H9 (cell line): ENCODE measurements at regions not wholly inside any gene's neighbourhood (a gene's known extent, or its start where the extent isn't known, plus 50 kb on each side); places are given as distances from the start of the nearest gene placed in this dataset.

ENCODE experiments used
- DNase-seq: peaks from one replicate; pipeline ENCODE4 v3.0.0-alpha.2; 2017
- H2AFZ ChIP-seq: one replicate; pipeline ENCODE4 v1.6.1; 2013; ENCODE audit warnings: mild to moderate bottlenecking, low read length, control low read depth, moderate library complexity
- H2AK5ac ChIP-seq: 2 replicates; pipeline ENCODE4 v1.6.1; 2013; ENCODE audit warnings: low read length, control low read depth, mixed read lengths; ENCODE audit not compliant: insufficient read length
- H2BK120ac ChIP-seq: one replicate; pipeline ENCODE4 v1.6.1; 2013; ENCODE audit warnings: low read depth, mild to moderate bottlenecking, low read length, control low read depth, inconsistent platforms; ENCODE audit not compliant: poor library complexity, severe bottlenecking
- H2BK12ac ChIP-seq: 2 replicates; pipeline ENCODE4 v1.6.1; 2013; ENCODE audit warnings: low read length, control low read depth, mixed read lengths, low read depth; ENCODE audit not compliant: insufficient read length
- H2BK15ac ChIP-seq: 2 replicates; pipeline ENCODE4 v1.6.1; 2013; ENCODE audit warnings: low read depth, low read length, control low read depth
- H2BK20ac ChIP-seq: one replicate; pipeline ENCODE4 v1.6.1; 2013; ENCODE audit warnings: low read depth, mild to moderate bottlenecking, low read length, control low read depth, inconsistent platforms; ENCODE audit not compliant: poor library complexity, severe bottlenecking
- H2BK5ac ChIP-seq: 2 replicates; pipeline ENCODE4 v1.6.1; 2013; ENCODE audit warnings: low read length, control low read depth, mixed read lengths; ENCODE audit not compliant: insufficient read length
- H3K14ac ChIP-seq: 2 replicates; pipeline ENCODE4 v1.6.1; 2013; ENCODE audit warnings: low read length, control low read depth; ENCODE audit not compliant: insufficient read depth
- H3K18ac ChIP-seq: 2 replicates; pipeline ENCODE4 v1.6.1; 2013; ENCODE audit warnings: low read depth, mild to moderate bottlenecking, mixed read lengths, low read length, control low read depth; ENCODE audit not compliant: insufficient read length
- H3K23ac ChIP-seq: 2 replicates; pipeline ENCODE4 v1.6.1; 2013; ENCODE audit warnings: low read length, control low read depth, mixed read lengths, low read depth; ENCODE audit not compliant: insufficient read length
- H3K23me2 ChIP-seq: 2 replicates; pipeline ENCODE4 v1.6.1; 2013; ENCODE audit warnings: low read depth, mild to moderate bottlenecking, mixed read lengths, low read length, control low read depth; ENCODE audit not compliant: insufficient read length, poor library complexity, severe bottlenecking
- H3K27ac ChIP-seq: 2 replicates; pipeline ENCODE4 v1.5.1; 2013; ENCODE audit warnings: low read length, control low read depth, mixed read lengths, low read depth; ENCODE audit not compliant: insufficient read length
- H3K27me3 ChIP-seq: 2 replicates; pipeline ENCODE4 v1.6.1; 2013; ENCODE audit warnings: low read length, control low read depth, inconsistent platforms; ENCODE audit not compliant: insufficient read depth
- H3K4ac ChIP-seq: 2 replicates; pipeline ENCODE4 v1.6.1; 2013; ENCODE audit warnings: low read depth, mild to moderate bottlenecking, control low read depth, inconsistent platforms, low read length, moderate library complexity
- H3K4me1 ChIP-seq: 2 replicates; pipeline ENCODE4 v1.6.1; 2013; ENCODE audit warnings: low read length, control low read depth, inconsistent platforms; ENCODE audit not compliant: insufficient read depth
- H3K4me2 ChIP-seq: 2 replicates; pipeline ENCODE4 v1.6.1; 2013; ENCODE audit warnings: low read length, control low read depth, mixed read lengths; ENCODE audit not compliant: insufficient read length, insufficient read depth
- H3K56ac ChIP-seq: 2 replicates; pipeline ENCODE4 v1.6.1; 2013; ENCODE audit warnings: low read depth, mild to moderate bottlenecking, mixed read lengths, low read length, control low read depth; ENCODE audit not compliant: insufficient read length
- H3K79me1 ChIP-seq: 2 replicates; pipeline ENCODE4 v1.6.1; 2013; ENCODE audit warnings: low read depth, mild to moderate bottlenecking, moderate library complexity, low read length, control low read depth, inconsistent platforms; ENCODE audit not compliant: insufficient read depth, poor library complexity, severe bottlenecking
- H3K79me2 ChIP-seq: 2 replicates; pipeline ENCODE4 v1.6.1; 2013; ENCODE audit warnings: low read length, control low read depth, inconsistent platforms; ENCODE audit not compliant: insufficient read depth
- H3K9ac ChIP-seq: 2 replicates; pipeline ENCODE4 v1.6.1; 2013; ENCODE audit warnings: low read length, control low read depth, mixed read lengths; ENCODE audit not compliant: insufficient read length; ENCODE audit errors: extremely low read depth
- H3K9me3 ChIP-seq: one replicate; pipeline ENCODE4 v1.6.1; 2013; ENCODE audit warnings: low read depth, low read length, inconsistent platforms; ENCODE audit not compliant: control insufficient read depth
- H3T11ph ChIP-seq: one replicate; pipeline ENCODE4 v1.6.1; 2013; ENCODE audit warnings: mild to moderate bottlenecking, low read length, control low read depth, inconsistent platforms
- H4K20me1 ChIP-seq: one replicate; pipeline ENCODE4 v1.6.1; 2013; ENCODE audit not compliant: control insufficient read depth, insufficient read length, insufficient read depth
- H4K5ac ChIP-seq: 2 replicates; pipeline ENCODE4 v1.6.1; 2013; ENCODE audit warnings: low read depth, mild to moderate bottlenecking, mixed read lengths, low read length, control low read depth; ENCODE audit not compliant: insufficient read length
- H4K8ac ChIP-seq: replicated peaks from 2 replicates; pipeline ENCODE4 v1.6.1; 2013; ENCODE audit warnings: low read length, control low read depth, mixed read lengths, low read depth; ENCODE audit not compliant: insufficient read length
- H4K91ac ChIP-seq: 2 replicates; pipeline ENCODE4 v1.6.1; 2013; ENCODE audit warnings: low read depth, mild to moderate bottlenecking, moderate library complexity, mixed read lengths, low read length, control low read depth; ENCODE audit not compliant: insufficient read length
- H3K27ac Mint-ChIP-seq, 3 experiments: 2 replicates in 2 of 3; 3 replicates in 1 of 3; pipeline ENCODE4 v1.8.0; 2020 to 2021; ENCODE audit warnings: mixed read lengths in 3 of 3, mild to moderate bottlenecking in 1 of 3, moderate library complexity in 1 of 3
- H3K27me3 Mint-ChIP-seq: 2 replicates; pipeline ENCODE4 v1.8.0; 2021; ENCODE audit warnings: low read depth, mild to moderate bottlenecking, moderate library complexity, mixed read lengths
- H3K36me3 Mint-ChIP-seq, 3 experiments: 2 replicates in 2 of 3; 3 replicates in 1 of 3; pipeline ENCODE4 v1.8.0; 2020 to 2021; ENCODE audit warnings: low read depth in 3 of 3, mixed read lengths in 3 of 3; ENCODE audit not compliant: insufficient read depth in 1 of 3
- H3K4me1 Mint-ChIP-seq, 2 experiments: 2 replicates each; pipeline ENCODE4 v1.8.0; 2020; ENCODE audit warnings: mixed read lengths in 2 of 2
- H3K4me3 Mint-ChIP-seq, 2 experiments: 2 replicates in 1 of 2; 3 replicates in 1 of 2; pipeline ENCODE4 v1.8.0; 2020 to 2021; ENCODE audit warnings: mild to moderate bottlenecking in 2 of 2, mixed read lengths in 2 of 2, moderate library complexity in 1 of 2
- H3K9me3 Mint-ChIP-seq, 2 experiments: 2 replicates in 1 of 2; 3 replicates in 1 of 2; pipeline ENCODE4 v1.8.0; 2020; ENCODE audit warnings: mild to moderate bottlenecking in 2 of 2, mixed read lengths in 2 of 2, moderate library complexity in 1 of 2
- CTCF ChIP-seq: fragments of 200-600 bp; sonication (generic); conservative IDR thresholded peaks from 3 replicates; pipeline ENCODE4 v1.8.0; 2021; ENCODE audit warnings: antibody characterized with exemption, mild to moderate bottlenecking
- WGBS: extraction: QIAGEN DNeasy Blood & Tissue Kit; methylation state at CpG from one replicate; pipeline ENCODE4 v1.1.7; 2013; ENCODE audit warnings: missing lambda C conversion rate, low lambda C conversion rate, mixed read lengths; ENCODE audit not compliant: insufficient read length; ENCODE audit errors: extremely low coverage; 5-methylcytosine and 5-hydroxymethylcytosine counted together

- Mint-ChIP-seq H3K27me3 (no peaks in the 10 kb centered on the region), H3K9me3 (no peaks in the 10 kb centered on the region; a peak in 1 of 5 replicates), H3K27ac (peak overlapping the region; percentile 93 to 99 (median 97); a peak in 6 of 7 replicates), H3K4me1 (peaks cover 41 to 61% of the 10 kb centered on the region in 2 experiments), H3K36me3 (no peaks in the 10 kb centered on the region; a peak in 1 of 7 replicates), H3K4me3 (no peak overlapping the region)
- Histone ChIP-seq H4K91ac (no peak overlapping the region), H3K79me1 (no peaks in the 10 kb centered on the region), H3K4ac (no peak overlapping the region; the same call in 1 of the 2 replicates), H2BK5ac (no peak overlapping the region), H3K23me2 (no peaks in the 10 kb centered on the region), H3K9me3 (no peaks in the 10 kb centered on the region), H3K9ac (no peak overlapping the region), H4K8ac (no peak overlapping the region), H3K27me3 (no peaks in the 10 kb centered on the region), H3K4me2 (no peak overlapping the region), H2BK12ac (no peak overlapping the region), H2BK120ac (no peak overlapping the region), H3K27ac (no peak overlapping the region), H2BK15ac (no peak overlapping the region), H3K4me1 (0 out of 2 replicates have a peak, but pooled peaks cover 3% of the 10 kb centered on the region), H3K79me2 (no peaks in the 10 kb centered on the region), H4K5ac (no peak overlapping the region), H3T11ph (no peak overlapping the region), H3K14ac (no peak overlapping the region), H2AFZ (no peak overlapping the region), H3K18ac (peak overlapping the region; percentile 60), H2BK20ac (no peak overlapping the region), H2AK5ac (no peak overlapping the region), H3K56ac (no peak overlapping the region), H3K23ac (no peak overlapping the region), H4K20me1 (peaks cover 2% of the 10 kb centered on the region)
- no peak for DNase-seq
- no peak for TF ChIP-seq CTCF
- WGBS: no CpG with 5 or more reads among the region's 13 CpGs
Observed at GRCh38 chr9:135341612-135342169, 137.9 kb upstream of the PPP1R26 start.
